ENCODE measurements at regions not wholly inside any gene's neighbourhood (a gene's known extent, or its start where the extent isn't known, plus 50 kb on each side); places are given as distances from the start of the nearest gene placed in this dataset.

- no peak for TF ChIP-seq EZH2 (IDR thresholded peaks at IDR 0.05; ENCODE audit: insufficient read depth, poor library complexity, severe bottlenecking)
- no peak for TF ChIP-seq EZH2phosphoT487 (IDR thresholded peaks at IDR 0.05; ENCODE audit: insufficient read depth, low read depth)
These were observed 51.7 kb upstream of the ZNF599 start for GRCh38 chr19:34824686-34825085.

All from GM23248 (cell line).